ENCODE measurements at regions not wholly inside any gene's neighbourhood (a gene's known extent, or its start where the extent isn't known, plus 50 kb on each side); places are given as distances from the start of the nearest gene placed in this dataset.

- Mint-ChIP-seq H3K36me3 (ENCODE audit: low read depth) (no peaks in the 10 kb centered on the region), H3K27ac (no peak overlapping the region), H3K4me3 (no peak overlapping the region), H3K27me3 (ENCODE audit: insufficient read depth) (peaks cover 3% of the 10 kb centered on the region; the same call in 1 of the 2 replicates), H3K9me3 (no peaks in the 10 kb centered on the region), H3K4me1 (ENCODE audit: low read depth) (no peaks in the 10 kb centered on the region)
- no peak for DNase-seq
- TF ChIP-seq CTCF (IDR thresholded peaks at IDR 0.05) = no peak
These were observed 137.4 kb upstream of the SEMA3D start for GRCh38 chr7:85324145-85324799.

GRCh38 chr7:85322252-85322651 is 135.4 kb upstream of the SEMA3D start:
- Mint-ChIP-seq H3K27me3 (ENCODE audit: insufficient read depth) (peaks cover 3% of the 10 kb centered on the region; the same call in 1 of the 2 replicates), H3K36me3 (ENCODE audit: low read depth) (no peaks in the 10 kb centered on the region), H3K27ac (no peak overlapping the region), H3K4me3 (no peak overlapping the region), H3K4me1 (ENCODE audit: low read depth) (no peaks in the 10 kb centered on the region), H3K9me3 (no peaks in the 10 kb centered on the region)
- no peak for TF ChIP-seq CTCF (IDR thresholded peaks at IDR 0.05)
- no peak for DNase-seq

- H3K27ac Mint-ChIP-seq = no peak overlapping the region
- H3K36me3 Mint-ChIP-seq (ENCODE audit: low read depth) = no peaks in the 10 kb centered on the region
- no peak overlapping the region for H3K4me3 Mint-ChIP-seq
- TF ChIP-seq CTCF (IDR thresholded peaks at IDR 0.05) = no peak
- H3K9me3 Mint-ChIP-seq = no peaks in the 10 kb centered on the region
- DNase-seq = no peak
- H3K27me3 Mint-ChIP-seq (ENCODE audit: insufficient read depth) = peaks cover 3% of the 10 kb centered on the region; the same call in 1 of the 2 replicates
- H3K4me1 Mint-ChIP-seq (ENCODE audit: low read depth) = no peaks in the 10 kb centered on the region
These were observed 134.0 kb upstream of the SEMA3D start for GRCh38 chr7:85320699-85321476.

- no peaks in the 10 kb centered on the region for H3K36me3 Mint-ChIP-seq (ENCODE audit: low read depth)
- no peak for TF ChIP-seq CTCF (IDR thresholded peaks at IDR 0.05)
- H3K27ac Mint-ChIP-seq = no peak overlapping the region
- DNase-seq = no peak
- peaks cover 3% of the 10 kb centered on the region for H3K27me3 Mint-ChIP-seq (ENCODE audit: insufficient read depth)
- H3K4me3 Mint-ChIP-seq = no peak overlapping the region
- no peaks in the 10 kb centered on the region for H3K4me1 Mint-ChIP-seq (ENCODE audit: low read depth)
- no peaks in the 10 kb centered on the region for H3K9me3 Mint-ChIP-seq
These were observed 129.6 kb upstream of the SEMA3D start for GRCh38 chr7:85316489-85316888.

GRCh38 chr7:85310301-85310700 is 123.4 kb upstream of the SEMA3D start:
- no peak for DNase-seq
- H3K27me3 Mint-ChIP-seq (ENCODE audit: insufficient read depth) = no peaks in the 10 kb centered on the region; the same call in 1 of the 2 replicates
- H3K36me3 Mint-ChIP-seq (ENCODE audit: low read depth) = no peaks in the 10 kb centered on the region
- TF ChIP-seq CTCF (IDR thresholded peaks at IDR 0.05) = no peak
- H3K4me1 Mint-ChIP-seq (ENCODE audit: low read depth) = no peaks in the 10 kb centered on the region
- H3K9me3 Mint-ChIP-seq = no peaks in the 10 kb centered on the region
- no peak overlapping the region for H3K27ac Mint-ChIP-seq
- no peak overlapping the region for H3K4me3 Mint-ChIP-seq
